Activated CD4-positive, alpha-beta T cell treated with anti-CD3 and anti-CD28 coated beads, Interleukin-2, amount 50 U/mL, for 48 hours (primary cell): ENCODE measurements at regions not wholly inside any gene's neighbourhood (a gene's known extent, or its start where the extent isn't known, plus 50 kb on each side); places are given as distances from the start of the nearest gene placed in this dataset.
"Not testable (repeated sequence)": the region's sequence is repeated elsewhere in the genome, so short reads cannot be mapped to it uniquely, and the experiment has no call there.

Experiments used
- DNase-seq, 2 experiments: peaks; one replicate each; pipeline ENCODE4 v3.0.0-alpha.2; 2020

GRCh38 chr3:21017115-21017852 lies 733.7 kb downstream of the ZNF385D start:
- no peak for DNase-seq

GRCh38 chr3:21013566-21013965 lies 737.4 kb downstream of the ZNF385D start:
- no peak for DNase-seq

DNA sequence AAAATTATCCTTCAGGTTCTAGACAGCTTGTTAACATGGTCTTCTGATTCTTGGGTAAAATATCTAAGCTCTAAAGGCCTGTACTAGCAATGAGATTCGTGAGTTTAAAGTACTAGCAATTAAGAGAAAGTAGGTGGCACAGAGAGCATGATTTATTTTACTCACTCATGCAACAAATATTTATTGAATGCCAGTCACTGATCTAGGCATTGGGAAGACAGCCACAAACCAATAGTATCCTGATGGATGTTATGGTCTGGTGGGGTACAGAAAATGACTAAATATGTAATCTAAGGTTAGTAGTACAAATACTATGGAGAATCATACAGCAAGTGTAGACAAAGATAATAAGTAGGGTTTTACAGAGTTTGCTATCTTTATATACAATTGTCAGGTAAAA lies 751.3 kb downstream of the ZNF385D start:
- DNase-seq = no peak

GRCh38 chr3:20997183-20997582 lies 753.8 kb downstream of the ZNF385D start:
- no peak for DNase-seq

GRCh38 chr3:20990896-20991295 lies 760.1 kb downstream of the ZNF385D start:
- no peak for DNase-seq

DNA sequence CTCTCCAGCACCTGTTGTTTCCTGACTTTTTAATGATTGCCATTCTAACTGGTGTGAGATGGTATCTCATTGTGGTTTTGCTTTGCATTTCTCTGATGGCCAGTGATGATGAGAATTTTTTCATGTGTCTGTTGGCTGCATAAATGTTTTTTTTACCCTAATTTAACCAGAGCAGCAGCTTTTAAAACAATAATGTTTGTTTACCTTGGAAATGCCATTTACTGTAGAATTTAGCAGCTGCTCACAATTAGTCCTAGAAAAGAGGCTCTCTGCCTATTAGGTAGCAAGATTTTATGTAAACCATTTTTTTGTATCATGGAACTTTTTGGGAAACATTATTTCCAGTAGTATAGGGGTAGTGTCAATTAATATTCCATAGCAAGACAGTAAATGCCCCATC lies 761.4 kb downstream of the ZNF385D start:
- DNase-seq = not testable (repeated sequence)

- no peak for DNase-seq
These were observed 766.3 kb downstream of the ZNF385D start for GRCh38 chr3:20984594-20985205.

DNA sequence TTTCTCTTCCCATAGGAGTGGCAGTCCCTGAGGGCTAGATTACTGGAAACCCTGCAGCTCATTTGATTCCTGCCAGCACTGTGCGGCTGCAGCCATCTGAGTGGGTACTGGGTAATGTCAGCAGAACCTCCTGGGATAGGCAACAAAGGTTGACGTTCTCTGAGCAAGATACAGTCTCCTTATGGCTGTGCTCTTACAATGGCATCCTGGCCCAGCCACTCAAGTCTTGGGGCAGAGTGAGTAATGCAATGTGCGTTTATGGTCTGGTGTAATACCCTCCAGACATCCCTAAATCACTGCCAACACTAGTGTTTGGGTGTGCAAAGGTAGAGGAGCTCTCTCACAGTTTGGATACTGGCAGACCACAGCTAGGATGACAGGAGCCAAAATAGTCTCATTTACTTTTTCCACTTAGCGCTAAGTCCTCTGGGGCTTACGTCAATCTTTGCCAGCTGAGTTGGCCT lies 775.8 kb downstream of the ZNF385D start:
- no peak for DNase-seq

GRCh38 chr3:20974396-20974795 lies 776.6 kb downstream of the ZNF385D start:
- DNase-seq = no peak

DNA sequence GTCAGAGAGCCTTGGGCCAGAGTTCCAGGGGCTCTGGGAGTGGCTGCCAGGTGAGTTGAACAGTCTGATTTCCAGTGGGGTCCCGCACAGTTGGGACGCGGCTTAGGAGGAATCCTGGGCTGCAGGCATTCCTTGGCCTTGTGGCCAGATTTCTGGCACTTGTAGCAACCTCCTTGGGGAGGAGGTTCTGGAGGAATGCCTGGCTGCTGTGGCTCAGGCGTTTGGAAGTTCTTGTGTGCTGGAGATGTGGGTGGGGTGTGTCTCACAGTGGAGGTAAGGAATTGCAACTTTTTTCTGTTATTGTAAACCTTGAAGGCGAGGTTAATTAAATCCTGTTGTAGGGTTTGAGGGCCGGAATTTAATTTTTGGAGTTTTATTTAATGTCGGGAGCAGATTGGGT lies 780.2 kb downstream of the ZNF385D start:
- DNase-seq = not testable (repeated sequence)

GRCh38 chr3:20967485-20967884 lies 781.5 kb upstream of the SGO1 start:
- DNase-seq = not testable (repeated sequence)

DNA sequence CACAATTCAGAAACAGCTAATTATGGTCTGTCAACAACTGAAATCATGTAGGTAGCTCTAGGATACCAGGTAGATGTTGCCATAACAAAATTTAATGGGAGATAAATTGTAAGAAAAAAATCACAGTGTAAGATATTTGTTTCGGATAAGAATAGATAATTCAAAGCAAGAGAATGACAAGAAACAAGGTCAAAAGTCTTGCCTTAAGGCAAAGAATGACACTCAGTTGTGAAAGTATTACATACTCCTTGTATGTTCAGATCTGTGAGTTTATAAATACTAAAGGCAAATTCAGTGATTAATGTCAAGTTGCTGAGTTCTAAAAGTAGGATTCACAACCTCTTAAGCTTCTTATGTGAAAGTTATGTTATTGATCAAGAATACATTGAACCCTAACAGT lies 772.2 kb upstream of the SGO1 start:
- no peak for DNase-seq

- no peak for DNase-seq
These were observed 759.9 kb upstream of the SGO1 start for GRCh38 chr3:20945892-20946291.

DNA sequence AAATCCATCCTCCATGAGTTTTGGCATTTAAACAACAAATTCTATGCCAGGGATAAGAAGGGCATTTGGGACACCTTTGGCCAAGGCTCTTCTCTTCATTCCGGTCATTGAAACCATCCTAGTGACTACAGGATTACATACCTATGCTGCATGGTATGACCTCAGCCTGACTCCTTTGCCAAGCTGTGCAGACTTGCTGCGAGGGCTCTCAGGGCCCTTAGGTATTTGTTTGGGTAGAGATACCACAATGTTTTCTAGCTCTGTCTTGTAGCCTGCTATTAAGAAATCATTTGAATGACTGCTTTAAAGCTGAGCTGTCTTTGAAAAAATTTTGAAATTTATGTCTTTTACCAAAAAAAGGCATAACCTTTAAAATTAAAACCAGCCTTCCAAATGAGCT lies 749.8 kb upstream of the SGO1 start:
- DNase-seq = no peak

DNA sequence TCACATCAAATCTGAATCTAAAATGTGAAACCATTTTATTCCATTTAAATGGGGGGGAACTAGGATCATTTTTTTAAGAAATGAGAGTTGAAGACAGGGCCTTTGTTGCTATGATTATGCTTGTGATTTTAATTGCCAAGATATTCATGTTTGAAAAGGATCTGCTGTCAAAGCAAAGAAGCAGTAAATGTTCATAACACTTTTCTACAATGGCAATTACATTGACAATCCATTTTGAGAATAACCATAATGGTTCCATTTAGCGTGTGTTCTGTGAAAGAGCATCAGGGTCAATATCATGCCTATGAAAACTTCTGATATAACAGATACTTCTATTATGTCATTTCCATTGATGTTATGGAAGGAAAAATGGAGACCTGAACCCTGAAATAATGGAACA lies 745.8 kb upstream of the SGO1 start:
- DNase-seq = no peak

GRCh38 chr3:20930034-20930433 lies 744.0 kb upstream of the SGO1 start:
- no peak for DNase-seq

GRCh38 chr3:20924646-20925385 lies 738.8 kb upstream of the SGO1 start:
- DNase-seq = no peak

- DNase-seq = not testable (repeated sequence)
These were observed 735.1 kb upstream of the SGO1 start for GRCh38 chr3:20921112-20921511.

DNA sequence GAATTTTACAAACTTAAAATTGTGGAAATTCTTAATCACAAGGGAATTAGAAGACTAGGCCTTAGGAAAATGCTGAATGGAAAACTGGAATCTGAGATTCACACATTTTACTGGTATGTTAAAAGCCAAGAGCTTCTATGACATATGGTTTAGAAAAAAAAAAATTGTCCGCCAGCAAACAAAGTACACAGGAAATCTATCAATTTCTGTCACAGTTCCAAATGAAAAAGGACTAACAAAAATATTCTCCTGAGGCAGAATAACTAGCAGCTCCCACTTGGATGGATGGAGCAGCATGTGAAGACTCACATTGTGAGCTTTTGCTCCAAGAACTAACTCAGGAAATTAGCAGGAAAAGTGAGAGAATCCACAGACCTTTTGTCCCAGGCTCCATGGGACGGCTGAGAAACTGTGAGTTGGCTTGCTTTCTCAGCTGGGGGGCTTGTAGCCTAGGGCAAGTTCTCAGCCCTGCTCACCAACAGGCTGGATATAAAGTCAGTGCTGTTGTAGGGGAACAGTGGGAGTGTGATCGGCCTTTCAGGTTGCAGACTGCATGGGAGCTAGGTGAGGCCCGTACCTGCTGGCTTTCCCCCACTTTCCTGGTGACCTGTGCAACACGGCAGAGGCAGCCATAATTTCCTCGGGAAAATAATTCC lies 731.1 kb upstream of the SGO1 start:
- DNase-seq = no peak

GRCh38 chr3:20914310-20914709 lies 728.3 kb upstream of the SGO1 start:
- DNase-seq = no peak

DNA sequence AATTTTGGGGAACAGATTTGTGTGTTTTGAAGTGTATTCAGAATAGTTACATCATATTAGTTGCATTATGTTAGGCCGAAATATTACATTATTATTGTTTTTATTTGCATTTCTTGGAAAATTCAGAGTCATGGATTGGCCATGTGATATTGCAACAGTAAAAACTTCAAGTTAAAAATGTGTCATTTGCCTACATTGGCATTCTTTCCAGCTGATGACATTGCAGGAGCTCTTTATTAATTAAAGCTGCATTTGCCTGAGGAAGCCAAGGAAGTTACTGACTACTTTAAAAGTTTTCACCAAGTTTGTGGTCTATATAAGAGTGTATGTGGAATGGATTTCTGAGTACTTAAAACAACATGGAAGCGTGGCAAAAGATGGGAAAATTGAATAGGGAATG lies 726.4 kb upstream of the SGO1 start:
- no peak for DNase-seq

- DNase-seq = no peak
These were observed 723.5 kb upstream of the SGO1 start for GRCh38 chr3:20909511-20909910.

DNA sequence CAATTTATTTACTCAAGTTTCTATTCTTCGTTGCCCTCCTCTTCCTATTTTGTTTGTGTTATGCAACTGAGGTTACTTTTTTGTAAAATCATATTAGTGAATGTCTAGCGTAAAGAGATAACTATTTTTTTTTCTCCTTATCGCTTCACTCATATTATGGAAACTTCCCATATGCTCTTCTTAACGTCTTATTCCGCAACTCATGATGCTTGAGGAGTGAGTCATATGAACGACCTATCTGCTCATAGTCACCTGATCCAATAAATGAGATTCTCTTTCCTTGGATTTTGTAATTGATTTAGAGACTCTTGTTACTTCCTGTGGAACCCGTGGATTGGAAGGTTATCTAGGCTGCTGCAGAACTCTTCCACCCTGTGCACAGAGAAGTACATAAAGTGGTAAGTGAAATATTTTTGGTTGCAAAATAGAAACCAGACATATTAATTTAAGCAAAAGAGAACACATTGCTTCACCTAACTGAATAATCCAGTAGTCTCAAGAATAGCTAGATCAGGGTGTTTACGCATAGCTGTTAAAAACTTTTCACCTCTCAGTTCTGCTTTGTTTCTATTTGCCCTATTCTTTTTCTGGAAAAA lies 719.3 kb upstream of the SGO1 start:
- no peak for DNase-seq
